Testis (tissue), 2 donors: ENCODE measurements at regions not wholly inside any gene's neighbourhood (a gene's known extent, or its start where the extent isn't known, plus 50 kb on each side); places are given as distances from the start of the nearest gene placed in this dataset.

Experiments used
- DNase-seq: peaks from one replicate; pipeline ENCODE4 v3.0.0-alpha.2; 2019
- H3K27ac ChIP-seq, 2 donors: fragments of 200-600 bp; sonication (generic); one replicate each; pipeline ENCODE4 v1.5.1; 2019
- H3K27me3 ChIP-seq: fragments of 200-600 bp; sonication (generic); one replicate; pipeline ENCODE4 v1.5.1; 2019
- H3K36me3 ChIP-seq: fragments of 200-600 bp; sonication (generic); one replicate; pipeline ENCODE4 v1.5.1; 2017; ENCODE audit warnings: low read depth; ENCODE audit errors: missing control alignments
- H3K4me1 ChIP-seq: fragments of 200-600 bp; sonication (generic); one replicate; pipeline ENCODE4 v1.5.1; 2019
- H3K4me3 ChIP-seq, 2 donors: fragments of 200-600 bp; sonication (generic); one replicate each; pipeline ENCODE4 v1.5.1; 2017 to 2019
- H3K9me3 ChIP-seq: fragments of 200-600 bp; sonication (generic); one replicate; pipeline ENCODE4 v1.5.1; 2017
- POLR2A ChIP-seq: fragments of 450-650 bp; IDR thresholded peaks from one replicate; pipeline ENCODE4 v1.6.1; 2017; ENCODE audit warnings: antibody characterized with exemption, mild to moderate bottlenecking, moderate library complexity
- WGBS, 2 donors: methylation state at CpG; one replicate each; pipeline ENCODE4 v1.1.5; 2018; 5-methylcytosine and 5-hydroxymethylcytosine counted together
- intact Hi-C: fragments of 100-400 bp; cut with DNase I; formaldehyde crosslinking; loops from one replicate; pipeline ENCODE4 v1.15.1; 2023; ENCODE audit warnings: low total_unique reads
- TF ChIP-seq, protein P1 (sequence below), 3 experiments: fragments of 450-650 bp in 2 of 3; fragments of 200-600 bp in 1 of 3; sonication (generic) in 1 of 3; IDR thresholded peaks; one replicate each; pipeline ENCODE4 v1.5.1; 2016 to 2019; ENCODE audit warnings: antibody characterized with exemption in 3 of 3, mild to moderate bottlenecking in 2 of 3, moderate library complexity in 1 of 3

DNA sequence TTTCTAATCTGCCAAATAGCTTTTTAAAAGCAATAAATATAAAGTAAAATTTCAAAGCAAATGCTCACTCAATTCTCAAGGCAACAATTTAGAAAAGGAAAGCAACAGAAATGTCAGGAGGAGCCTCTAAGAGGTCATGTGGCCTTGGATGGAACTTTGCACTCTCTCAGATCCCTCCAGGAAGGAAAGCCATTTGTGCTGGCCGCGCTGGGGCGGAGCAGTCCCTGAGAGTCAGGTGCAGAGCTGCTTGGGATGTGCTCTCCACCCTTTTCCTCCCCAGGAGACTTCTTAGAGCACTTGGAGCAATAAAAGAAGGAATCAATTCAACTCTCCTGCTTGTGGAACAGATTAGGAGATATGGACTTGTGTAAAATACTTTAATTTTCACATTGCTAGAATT is 379.8 kb upstream of the LINC00305 start:
- Histone ChIP-seq H3K27ac (no peak overlapping the region), H3K4me3 (no peak overlapping the region), H3K27me3 (no peaks in the 10 kb centered on the region), H3K36me3 (no peaks in the 10 kb centered on the region), H3K9me3 (no peaks in the 10 kb centered on the region), H3K4me1 (no peaks in the 10 kb centered on the region)
- no peak for DNase-seq
- 55 to 72% methylated on average over 3 of the region's 3 CpGs for WGBS, 2 donors
- no peak for TF ChIP-seq POLR2A
- TF ChIP-seq, protein P1, sequence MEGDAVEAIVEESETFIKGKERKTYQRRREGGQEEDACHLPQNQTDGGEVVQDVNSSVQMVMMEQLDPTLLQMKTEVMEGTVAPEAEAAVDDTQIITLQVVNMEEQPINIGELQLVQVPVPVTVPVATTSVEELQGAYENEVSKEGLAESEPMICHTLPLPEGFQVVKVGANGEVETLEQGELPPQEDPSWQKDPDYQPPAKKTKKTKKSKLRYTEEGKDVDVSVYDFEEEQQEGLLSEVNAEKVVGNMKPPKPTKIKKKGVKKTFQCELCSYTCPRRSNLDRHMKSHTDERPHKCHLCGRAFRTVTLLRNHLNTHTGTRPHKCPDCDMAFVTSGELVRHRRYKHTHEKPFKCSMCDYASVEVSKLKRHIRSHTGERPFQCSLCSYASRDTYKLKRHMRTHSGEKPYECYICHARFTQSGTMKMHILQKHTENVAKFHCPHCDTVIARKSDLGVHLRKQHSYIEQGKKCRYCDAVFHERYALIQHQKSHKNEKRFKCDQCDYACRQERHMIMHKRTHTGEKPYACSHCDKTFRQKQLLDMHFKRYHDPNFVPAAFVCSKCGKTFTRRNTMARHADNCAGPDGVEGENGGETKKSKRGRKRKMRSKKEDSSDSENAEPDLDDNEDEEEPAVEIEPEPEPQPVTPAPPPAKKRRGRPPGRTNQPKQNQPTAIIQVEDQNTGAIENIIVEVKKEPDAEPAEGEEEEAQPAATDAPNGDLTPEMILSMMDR (IDR thresholded peaks at IDR 0.05): no peak
- intact Hi-C loops: no loop called here

DNA sequence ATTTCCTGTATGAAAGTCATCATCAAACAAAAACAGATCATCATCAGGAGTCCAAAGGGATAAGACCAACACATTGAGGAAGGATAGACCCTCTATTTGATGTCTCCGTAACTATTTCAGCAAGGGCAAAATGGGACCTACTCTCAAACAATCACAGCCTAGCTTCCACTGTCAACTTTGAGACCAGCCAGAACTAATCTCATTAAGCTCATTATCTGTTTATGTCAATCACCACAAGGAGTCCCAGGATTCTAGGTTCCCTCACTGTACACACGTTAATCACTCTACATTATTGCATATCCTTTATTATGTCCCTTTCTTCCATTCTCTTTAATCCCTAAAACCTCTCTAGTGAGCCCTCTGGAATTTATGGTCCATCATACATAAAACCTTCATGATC is 370.3 kb upstream of the LINC00305 start:
- Histone ChIP-seq H3K27ac (no peak overlapping the region), H3K4me3 (no peak overlapping the region), H3K27me3 (no peaks in the 10 kb centered on the region), H3K36me3 (no peaks in the 10 kb centered on the region), H3K9me3 (no peaks in the 10 kb centered on the region), H3K4me1 (no peaks in the 10 kb centered on the region)
- WGBS, 2 donors: 92 to 100% methylated on average over 2 of the region's 2 CpGs
- TF ChIP-seq, protein P1 (IDR thresholded peaks at IDR 0.05): no peak
- TF ChIP-seq POLR2A: no peak
- intact Hi-C loops: no loop called here
- no peak for DNase-seq

DNA sequence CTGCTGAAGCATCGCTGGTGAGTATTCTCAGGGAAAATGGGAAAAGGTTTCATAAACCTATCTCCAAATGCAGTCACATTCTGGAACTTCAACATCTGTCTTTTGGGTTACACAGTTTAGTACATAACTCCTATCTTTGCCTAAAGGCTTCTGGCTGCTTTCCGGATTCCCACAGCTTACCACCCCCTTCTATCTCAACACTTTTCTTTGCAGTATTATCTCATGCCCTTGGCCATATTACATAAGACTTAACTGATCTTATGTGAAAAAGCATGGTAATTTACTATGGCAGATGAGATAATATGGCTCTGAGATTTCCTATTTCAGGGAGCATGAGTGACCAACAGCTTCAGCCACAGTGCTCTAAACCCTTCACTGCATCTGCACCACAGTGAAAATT is 369.3 kb upstream of the LINC00305 start:
- no peak overlapping the region for H3K4me3 ChIP-seq
- no peak overlapping the region for H3K27ac ChIP-seq
- 71 to 87% methylated on average over 2 of the region's 2 CpGs for WGBS, 2 donors
- H3K36me3 ChIP-seq: no peaks in the 10 kb centered on the region
- TF ChIP-seq, protein P1 (IDR thresholded peaks at IDR 0.05): no peak
- no peak for TF ChIP-seq POLR2A
- no peaks in the 10 kb centered on the region for H3K27me3 ChIP-seq
- no peak for DNase-seq
- no peaks in the 10 kb centered on the region for H3K4me1 ChIP-seq
- intact Hi-C loops: no loop called here
- H3K9me3 ChIP-seq: no peaks in the 10 kb centered on the region

DNA sequence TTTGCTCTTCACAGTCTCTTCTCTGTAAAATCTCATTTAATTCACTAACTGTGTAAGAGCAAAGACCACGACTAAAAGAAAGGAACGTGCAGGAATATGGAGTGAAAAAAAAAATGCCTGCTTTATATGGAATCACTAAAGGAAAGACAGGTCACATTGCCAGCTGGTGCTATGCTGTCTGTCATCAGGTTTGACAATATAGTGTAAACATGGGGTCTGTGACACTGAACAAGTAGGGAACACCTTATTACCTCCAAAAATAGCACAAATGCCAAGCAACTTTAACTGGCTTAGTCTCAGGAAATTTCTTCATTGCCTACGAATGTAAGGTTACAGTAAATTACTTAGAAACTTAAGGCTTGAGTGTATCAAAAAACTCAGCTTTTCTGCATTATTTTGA is 364.5 kb upstream of the LINC00305 start:
- no peak for TF ChIP-seq POLR2A
- TF ChIP-seq, protein P1 (IDR thresholded peaks at IDR 0.05): no peak
- no peaks in the 10 kb centered on the region for H3K27me3 ChIP-seq
- H3K4me1 ChIP-seq: no peaks in the 10 kb centered on the region
- 81 to 82% methylated on average over 3 of the region's 3 CpGs for WGBS, 2 donors
- no peaks in the 10 kb centered on the region for H3K36me3 ChIP-seq
- H3K27ac ChIP-seq: no peak overlapping the region
- intact Hi-C loops: no loop called here
- DNase-seq: no peak
- H3K9me3 ChIP-seq: no peaks in the 10 kb centered on the region
- H3K4me3 ChIP-seq: no peak overlapping the region

DNA sequence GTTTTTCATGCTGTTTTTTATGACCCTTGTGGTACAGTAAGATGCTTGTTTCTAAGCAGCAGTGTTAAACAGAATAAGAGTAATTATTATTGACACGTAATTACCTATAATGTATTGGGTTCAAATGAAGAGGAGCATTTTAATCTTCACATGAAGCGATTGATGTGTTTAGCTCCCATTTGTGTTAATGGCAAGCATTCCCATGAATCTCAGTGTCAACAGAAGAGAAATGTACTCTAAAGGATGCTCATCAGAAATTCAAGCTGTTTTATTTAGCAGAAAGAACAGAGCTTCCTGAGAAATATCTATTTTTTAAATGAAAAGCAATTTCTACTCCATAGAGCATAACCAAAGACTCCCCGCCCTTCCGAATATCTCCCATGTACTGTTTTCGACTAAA is 341.3 kb upstream of the LINC00305 start:
- Histone ChIP-seq H3K27ac (no peak overlapping the region), H3K4me1 (no peaks in the 10 kb centered on the region), H3K9me3 (no peaks in the 10 kb centered on the region), H3K4me3 (no peak overlapping the region), H3K36me3 (no peaks in the 10 kb centered on the region), H3K27me3 (no peaks in the 10 kb centered on the region)
- WGBS, 2 donors: 78 to 85% methylated on average over 5 of the region's 5 CpGs
- intact Hi-C loops: no loop called here
- no peak for DNase-seq
- TF ChIP-seq, protein P1 (IDR thresholded peaks at IDR 0.05): no peak
- TF ChIP-seq POLR2A: no peak
